Liver (tissue), 8 donors: ENCODE measurements at regions not wholly inside any gene's neighbourhood (a gene's known extent, or its start where the extent isn't known, plus 50 kb on each side); places are given as distances from the start of the nearest gene placed in this dataset.

Source experiments
- DNase-seq: peaks from one replicate; pipeline ENCODE4 v3.0.0-alpha.2; 2017; ENCODE audit warnings: low spot score
- H3K27ac ChIP-seq, 2 donors: one replicate each; pipeline ENCODE4 v1.7.0; 2013; ENCODE audit warnings: inconsistent platforms in 2 of 2, low read length in 2 of 2, control low read depth in 1 of 2, low read depth in 1 of 2, mild to moderate bottlenecking in 1 of 2
- H3K27me3 ChIP-seq, 4 donors: one replicate each; pipeline versions ENCODE4 v1.6.1 to v1.7.0; 2013; ENCODE audit warnings: low read length in 3 of 4, inconsistent platforms in 1 of 4, mild to moderate bottlenecking in 1 of 4, moderate library complexity in 1 of 4; ENCODE audit not compliant: control insufficient read depth in 4 of 4, insufficient read depth in 4 of 4
- H3K36me3 ChIP-seq, 4 donors: one replicate each; pipeline versions ENCODE4 v1.6.1 to v1.7.0; 2013; ENCODE audit warnings: low read length in 3 of 4, mild to moderate bottlenecking in 3 of 4, low read depth in 1 of 4, moderate library complexity in 1 of 4; ENCODE audit not compliant: control insufficient read depth in 4 of 4, insufficient read depth in 3 of 4
- H3K4me1 ChIP-seq, 4 donors: one replicate each; pipeline versions ENCODE4 v1.6.1 to v1.7.0; 2013; ENCODE audit warnings: low read length in 3 of 4, mild to moderate bottlenecking in 3 of 4, moderate library complexity in 1 of 4; ENCODE audit not compliant: control insufficient read depth in 4 of 4, insufficient read depth in 4 of 4
- H3K4me3 ChIP-seq, 3 donors: one replicate each; pipeline versions ENCODE4 v1.6.1 to v1.7.0; 2013; ENCODE audit warnings: low read length in 3 of 3, control low read depth in 1 of 3, low read depth in 1 of 3, mild to moderate bottlenecking in 1 of 3
- H3K9ac ChIP-seq, 2 donors: one replicate each; pipeline ENCODE4 v1.7.0; 2013; ENCODE audit warnings: low read length in 2 of 2, mild to moderate bottlenecking in 2 of 2, moderate library complexity in 2 of 2, control low read depth in 1 of 2, low read depth in 1 of 2
- H3K9me3 ChIP-seq, 4 donors: one replicate each; pipeline versions ENCODE4 v1.6.1 to v1.7.0; 2013; ENCODE audit warnings: low read length in 3 of 4; ENCODE audit not compliant: control insufficient read depth in 4 of 4
- ATF3 ChIP-seq: IDR thresholded peaks from 2 replicates; pipeline ENCODE4 v1.6.1; 2016; ENCODE audit warnings: antibody characterized with exemption
- CTCF ChIP-seq: fragments of 150-350 bp; IDR thresholded peaks from 2 replicates; pipeline ENCODE4 v1.5.1; 2017; ENCODE audit warnings: improper control_type of control experiment, low read depth, low read length; ENCODE audit not compliant: missing input control
- EGR1 ChIP-seq, 2 donors: IDR thresholded peaks; 2 replicates each; pipeline ENCODE4 v1.6.1; 2016 to 2018; ENCODE audit warnings: antibody characterized with exemption in 2 of 2, low read depth in 2 of 2
- FOXA1 ChIP-seq: IDR thresholded peaks from 2 replicates; pipeline ENCODE4 v1.6.1; 2016; ENCODE audit warnings: antibody characterized with exemption
- FOXA2 ChIP-seq: IDR thresholded peaks from 2 replicates; pipeline ENCODE4 v1.6.1; 2016; ENCODE audit warnings: antibody characterized with exemption
- GABPA ChIP-seq, 2 donors: IDR thresholded peaks in 1 of 2; conservative IDR thresholded peaks in 1 of 2; 2 replicates each; pipeline ENCODE4 v1.6.1; 2016; ENCODE audit warnings: antibody characterized with exemption in 2 of 2, mild to moderate bottlenecking in 1 of 2, moderate library complexity in 1 of 2
- HNF4A ChIP-seq, 2 donors: conservative IDR thresholded peaks; 2 replicates each; pipeline ENCODE4 v1.6.1; 2016; ENCODE audit warnings: antibody characterized with exemption in 2 of 2, mild to moderate bottlenecking in 2 of 2
- HNF4G ChIP-seq: IDR thresholded peaks from 2 replicates; pipeline ENCODE4 v1.6.1; 2016; ENCODE audit warnings: antibody characterized with exemption
- JUND ChIP-seq, 2 donors: IDR thresholded peaks; 2 replicates each; pipeline ENCODE4 v1.6.1; 2016; ENCODE audit warnings: antibody characterized with exemption in 2 of 2
- MAX ChIP-seq: IDR thresholded peaks from 2 replicates; pipeline ENCODE4 v1.6.1; 2016; ENCODE audit warnings: antibody characterized with exemption
- NR2F2 ChIP-seq: IDR thresholded peaks from 2 replicates; pipeline ENCODE4 v1.6.1; 2016; ENCODE audit warnings: antibody characterized with exemption
- RAD21 ChIP-seq, 2 donors: IDR thresholded peaks; 2 replicates each; pipeline ENCODE4 v1.6.1; 2016; ENCODE audit warnings: antibody characterized with exemption in 2 of 2, mild to moderate bottlenecking in 2 of 2
- REST ChIP-seq: IDR thresholded peaks from 2 replicates; pipeline ENCODE4 v1.6.1; 2016; ENCODE audit warnings: antibody characterized with exemption, mild to moderate bottlenecking
- RXRA ChIP-seq, 2 donors: IDR thresholded peaks; 2 replicates each; pipeline ENCODE4 v1.6.1; 2017 to 2018; ENCODE audit warnings: antibody characterized with exemption in 2 of 2, mild to moderate bottlenecking in 1 of 2
- SP1 ChIP-seq: IDR thresholded peaks from 2 replicates; pipeline ENCODE4 v1.6.1; 2018; ENCODE audit warnings: antibody characterized with exemption, mild to moderate bottlenecking
- TAF1 ChIP-seq: conservative IDR thresholded peaks from 2 replicates; pipeline ENCODE4 v1.6.1; 2016; ENCODE audit warnings: antibody characterized with exemption, mild to moderate bottlenecking
- YY1 ChIP-seq: IDR thresholded peaks from 2 replicates; pipeline ENCODE4 v1.6.1; 2016; ENCODE audit warnings: antibody characterized with exemption, mild to moderate bottlenecking
- ZBTB33 ChIP-seq: IDR thresholded peaks from 2 replicates; pipeline ENCODE4 v1.6.1; 2016; ENCODE audit warnings: antibody characterized with exemption
- WGBS: extraction: QIAGEN DNeasy Blood & Tissue Kit; methylation state at CpG from one replicate; pipeline ENCODE4 v1.1.7; 2013; 5-methylcytosine and 5-hydroxymethylcytosine counted together
- donor health status: healthy.
- donor health status: healthy.
- donor health status: healthy.
- donor health status: healthy.
- donor health status: healthy.

GRCh38 chr1:190852611-190853010, 374.9 kb upstream of the BRINP3 start:
- Histone ChIP-seq H3K27me3 (no peaks in the 10 kb centered on the region), H3K9ac (no peak overlapping the region), H3K9me3 (no peaks in the 10 kb centered on the region), H3K4me3 (no peak overlapping the region), H3K36me3 (no peaks in the 10 kb centered on the region), H3K27ac (no peak overlapping the region), H3K4me1 (no peaks in the 10 kb centered on the region)
- no peak for TF ChIP-seq RXRA (IDR thresholded peaks at IDR 0.05)
- TF ChIP-seq GABPA (IDR thresholded peaks at IDR 0.05 in 1 of 2, conservative IDR thresholded peaks at IDR 0.05 in 1 of 2), result no peak
- TF ChIP-seq HNF4A (conservative IDR thresholded peaks at IDR 0.05), result no peak
- no peak for TF ChIP-seq FOXA1
- TF ChIP-seq YY1, result no peak
- TF ChIP-seq CTCF, result no peak
- no peak for TF ChIP-seq EGR1 (IDR thresholded peaks at IDR 0.05; ENCODE audit: low read depth in 2 of 2)
- no peak for TF ChIP-seq NR2F2
- no peak for TF ChIP-seq TAF1
- TF ChIP-seq HNF4G, result no peak
- TF ChIP-seq FOXA2, result no peak
- TF ChIP-seq SP1, result no peak
- no peak for TF ChIP-seq JUND (IDR thresholded peaks at IDR 0.05)
- no peak for TF ChIP-seq ZBTB33
- no peak for TF ChIP-seq MAX
- DNase-seq, result no peak
- WGBS, result 89% methylated on average over 2 of the region's 2 CpGs

- H3K27me3 ChIP-seq, result no peaks in the 10 kb centered on the region
- 73% methylated on average over 2 of the region's 2 CpGs for WGBS
- TF ChIP-seq SP1, result no peak
- TF ChIP-seq HNF4G, result no peak
- no peak for TF ChIP-seq NR2F2
- TF ChIP-seq ZBTB33, result no peak
- no peak for TF ChIP-seq RXRA (IDR thresholded peaks at IDR 0.05)
- TF ChIP-seq GABPA (IDR thresholded peaks at IDR 0.05 in 1 of 2, conservative IDR thresholded peaks at IDR 0.05 in 1 of 2), result no peak
- no peak for TF ChIP-seq EGR1 (IDR thresholded peaks at IDR 0.05; ENCODE audit: low read depth in 2 of 2)
- no peak for TF ChIP-seq HNF4A (conservative IDR thresholded peaks at IDR 0.05)
- TF ChIP-seq CTCF, result no peak
- TF ChIP-seq ATF3, result no peak
- TF ChIP-seq JUND (IDR thresholded peaks at IDR 0.05), result no peak
- TF ChIP-seq FOXA1, result no peak
- no peak for TF ChIP-seq TAF1
- TF ChIP-seq RAD21 (IDR thresholded peaks at IDR 0.05), result no peak
- no peak for TF ChIP-seq REST
- TF ChIP-seq FOXA2, result no peak
- TF ChIP-seq MAX, result no peak
- TF ChIP-seq YY1, result no peak
- H3K36me3 ChIP-seq, result no peaks in the 10 kb centered on the region
- H3K4me3 ChIP-seq, result no peak overlapping the region
- no peaks in the 10 kb centered on the region for H3K4me1 ChIP-seq
- H3K27ac ChIP-seq, result no peak overlapping the region
- H3K9ac ChIP-seq, result no peak overlapping the region
- H3K9me3 ChIP-seq, result no peaks in the 10 kb centered on the region
- no peak for DNase-seq
These were observed 380.5 kb upstream of the BRINP3 start for GRCh38 chr1:190858140-190858539.
